ENCODE measurements at regions not wholly inside any gene's neighbourhood (a gene's known extent, or its start where the extent isn't known, plus 50 kb on each side); places are given as distances from the start of the nearest gene placed in this dataset.

DNA sequence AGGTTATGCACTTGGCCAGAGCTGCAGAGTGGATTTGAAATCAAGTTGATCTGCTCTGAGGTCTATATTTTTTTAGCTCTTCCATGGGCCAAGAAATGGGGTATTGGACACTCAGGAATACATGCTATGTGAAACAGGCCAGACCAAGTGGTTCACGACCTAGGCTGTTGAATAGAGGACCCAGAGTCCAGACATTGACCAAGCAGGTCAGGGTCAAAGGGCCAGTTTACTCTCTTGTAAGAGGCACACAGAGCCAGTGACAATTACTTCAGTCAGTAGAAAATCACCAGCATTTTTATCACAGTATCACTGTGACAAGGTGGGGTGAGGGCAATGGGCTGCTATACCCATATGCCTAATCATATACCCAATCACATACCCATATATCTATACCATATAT, 320.6 kb upstream of the RORA start:
- Histone ChIP-seq H3K36me3 (replicated peaks; ENCODE audit: low read depth, low read length) (no peaks in the 10 kb centered on the region), H2AFZ (ENCODE audit: low read depth, low read length) (no peak overlapping the region), H3K9ac (ENCODE audit: low read length) (no peak overlapping the region), H3K27ac (ENCODE audit: low read length) (no peak overlapping the region), H3K27me3 (ENCODE audit: low read depth, low read length) (no peaks in the 10 kb centered on the region; the same call in 1 of the 2 replicates), H4K20me1 (ENCODE audit: insufficient read depth, low read length) (no peaks in the 10 kb centered on the region), H3K9me3 (ENCODE audit: insufficient read depth, low read length) (no peaks in the 10 kb centered on the region), H3K4me3 (ENCODE audit: low read length) (no peak overlapping the region), H3K4me1 (ENCODE audit: low read length) (no peaks in the 10 kb centered on the region), H3K79me2 (ENCODE audit: low read length) (no peaks in the 10 kb centered on the region), H3K4me2 (ENCODE audit: low read length) (no peak overlapping the region)
- TF ChIP-seq, protein P1, sequence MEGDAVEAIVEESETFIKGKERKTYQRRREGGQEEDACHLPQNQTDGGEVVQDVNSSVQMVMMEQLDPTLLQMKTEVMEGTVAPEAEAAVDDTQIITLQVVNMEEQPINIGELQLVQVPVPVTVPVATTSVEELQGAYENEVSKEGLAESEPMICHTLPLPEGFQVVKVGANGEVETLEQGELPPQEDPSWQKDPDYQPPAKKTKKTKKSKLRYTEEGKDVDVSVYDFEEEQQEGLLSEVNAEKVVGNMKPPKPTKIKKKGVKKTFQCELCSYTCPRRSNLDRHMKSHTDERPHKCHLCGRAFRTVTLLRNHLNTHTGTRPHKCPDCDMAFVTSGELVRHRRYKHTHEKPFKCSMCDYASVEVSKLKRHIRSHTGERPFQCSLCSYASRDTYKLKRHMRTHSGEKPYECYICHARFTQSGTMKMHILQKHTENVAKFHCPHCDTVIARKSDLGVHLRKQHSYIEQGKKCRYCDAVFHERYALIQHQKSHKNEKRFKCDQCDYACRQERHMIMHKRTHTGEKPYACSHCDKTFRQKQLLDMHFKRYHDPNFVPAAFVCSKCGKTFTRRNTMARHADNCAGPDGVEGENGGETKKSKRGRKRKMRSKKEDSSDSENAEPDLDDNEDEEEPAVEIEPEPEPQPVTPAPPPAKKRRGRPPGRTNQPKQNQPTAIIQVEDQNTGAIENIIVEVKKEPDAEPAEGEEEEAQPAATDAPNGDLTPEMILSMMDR (IDR thresholded peaks at IDR 0.05; ENCODE audit: low read depth, low read length) = no peak
- no peak for TF ChIP-seq EZH2phosphoT487 (IDR thresholded peaks at IDR 0.05; ENCODE audit: low read depth)

DNA sequence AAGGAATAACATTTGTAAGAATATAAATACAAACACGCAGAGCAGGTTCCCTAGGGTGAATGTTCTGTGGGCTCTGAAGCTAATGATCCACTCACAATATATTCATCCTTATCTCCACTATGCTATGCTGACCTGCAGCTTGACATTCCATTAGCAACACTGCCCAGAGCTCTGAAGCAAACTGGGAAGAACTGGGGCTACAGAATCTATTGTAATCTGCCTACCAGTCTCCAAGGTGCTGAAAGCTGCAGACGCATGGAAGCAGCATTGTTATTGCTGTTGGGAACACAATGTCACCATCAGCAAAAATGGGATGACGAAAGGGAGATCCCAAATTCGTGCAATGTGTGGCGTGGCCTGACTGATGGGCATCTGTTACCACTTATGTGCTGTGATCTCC, 316.7 kb upstream of the RORA start:
- Histone ChIP-seq H3K9me3 (ENCODE audit: insufficient read depth, low read length) (no peaks in the 10 kb centered on the region), H4K20me1 (ENCODE audit: insufficient read depth, low read length) (no peaks in the 10 kb centered on the region), H3K36me3 (replicated peaks; ENCODE audit: low read depth, low read length) (no peaks in the 10 kb centered on the region), H3K4me3 (ENCODE audit: low read length) (no peak overlapping the region), H3K79me2 (ENCODE audit: low read length) (no peaks in the 10 kb centered on the region), H3K4me2 (ENCODE audit: low read length) (no peak overlapping the region), H3K27me3 (ENCODE audit: low read depth, low read length) (no peaks in the 10 kb centered on the region), H3K27ac (ENCODE audit: low read length) (no peak overlapping the region), H3K4me1 (ENCODE audit: low read length) (no peaks in the 10 kb centered on the region), H3K9ac (ENCODE audit: low read length) (no peak overlapping the region), H2AFZ (ENCODE audit: low read depth, low read length) (no peak overlapping the region)
- TF ChIP-seq, protein P1 (IDR thresholded peaks at IDR 0.05; ENCODE audit: low read depth, low read length) = no peak
- TF ChIP-seq EZH2phosphoT487 (IDR thresholded peaks at IDR 0.05; ENCODE audit: low read depth) = no peak

DNA sequence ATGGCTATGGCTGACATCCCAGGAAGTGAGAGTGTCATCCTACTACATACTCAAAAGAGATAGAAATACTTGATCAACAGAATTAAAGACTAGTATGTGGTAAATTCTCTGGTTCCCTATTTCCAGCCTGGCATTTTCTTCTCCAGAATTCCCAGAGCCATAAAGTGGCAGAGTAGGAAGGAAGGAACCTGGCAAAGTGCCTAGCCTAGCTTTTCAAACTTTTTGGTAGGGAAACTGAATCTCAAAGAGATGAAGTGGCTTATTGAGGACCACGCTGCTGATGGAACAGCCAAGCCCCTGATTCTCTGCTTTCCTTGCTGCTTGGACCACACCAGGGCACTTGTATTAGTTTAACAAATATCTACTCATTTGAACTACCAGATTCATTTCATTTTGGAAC, 312.4 kb upstream of the RORA start:
- no peaks in the 10 kb centered on the region for H3K79me2 ChIP-seq (ENCODE audit: low read length)
- no peak overlapping the region for H3K4me3 ChIP-seq (ENCODE audit: low read length)
- no peak overlapping the region for H3K4me2 ChIP-seq (ENCODE audit: low read length)
- H3K9ac ChIP-seq (ENCODE audit: low read length) = no peak overlapping the region
- no peaks in the 10 kb centered on the region for H3K9me3 ChIP-seq (ENCODE audit: insufficient read depth, low read length)
- H3K36me3 ChIP-seq (replicated peaks; ENCODE audit: low read depth, low read length) = no peaks in the 10 kb centered on the region
- no peaks in the 10 kb centered on the region for H3K4me1 ChIP-seq (ENCODE audit: low read length)
- no peaks in the 10 kb centered on the region for H4K20me1 ChIP-seq (ENCODE audit: insufficient read depth, low read length)
- TF ChIP-seq EZH2phosphoT487 (IDR thresholded peaks at IDR 0.05; ENCODE audit: low read depth) = no peak
- TF ChIP-seq, protein P1 (IDR thresholded peaks at IDR 0.05; ENCODE audit: low read depth, low read length) = no peak
- H3K27ac ChIP-seq (ENCODE audit: low read length) = no peak overlapping the region
- H3K27me3 ChIP-seq (ENCODE audit: low read depth, low read length) = peaks cover 10% of the 10 kb centered on the region
- no peak overlapping the region for H2AFZ ChIP-seq (ENCODE audit: low read depth, low read length)

DNA sequence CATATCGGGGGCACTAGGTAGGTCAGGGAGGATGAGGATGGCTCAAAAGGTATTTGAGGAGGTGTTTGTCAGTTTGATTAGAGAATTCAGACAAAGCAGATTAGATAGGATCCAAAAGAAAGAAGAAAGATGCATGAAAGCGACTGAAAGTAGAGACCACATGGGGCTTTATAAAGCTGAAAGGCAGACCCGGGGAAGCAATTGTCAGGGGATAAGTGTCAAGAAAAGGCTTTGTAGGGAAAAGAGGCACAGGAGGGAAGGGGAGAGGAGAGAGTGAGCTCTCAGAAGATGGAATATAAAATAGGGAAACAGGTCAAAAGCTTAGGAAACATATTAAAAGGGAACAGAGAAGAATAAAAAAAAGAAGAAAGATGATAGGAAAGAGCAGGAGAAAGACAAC, 308.2 kb upstream of the RORA start:
- H4K20me1 ChIP-seq (ENCODE audit: insufficient read depth, low read length) = no peaks in the 10 kb centered on the region
- H3K27me3 ChIP-seq (ENCODE audit: low read depth, low read length) = peaks cover 10% of the 10 kb centered on the region
- H3K27ac ChIP-seq (ENCODE audit: low read length) = no peak overlapping the region
- no peaks in the 10 kb centered on the region for H3K36me3 ChIP-seq (replicated peaks; ENCODE audit: low read depth, low read length)
- H3K9me3 ChIP-seq (ENCODE audit: insufficient read depth, low read length) = no peaks in the 10 kb centered on the region
- TF ChIP-seq, protein P1 (IDR thresholded peaks at IDR 0.05; ENCODE audit: low read depth, low read length) = no peak
- no peak for TF ChIP-seq EZH2phosphoT487 (IDR thresholded peaks at IDR 0.05; ENCODE audit: low read depth)
- no peak overlapping the region for H2AFZ ChIP-seq (ENCODE audit: low read depth, low read length)
- no peak overlapping the region for H3K9ac ChIP-seq (ENCODE audit: low read length)
- no peak overlapping the region for H3K4me3 ChIP-seq (ENCODE audit: low read length)
- H3K4me1 ChIP-seq (ENCODE audit: low read length) = no peaks in the 10 kb centered on the region
- H3K4me2 ChIP-seq (ENCODE audit: low read length) = no peak overlapping the region
- H3K79me2 ChIP-seq (ENCODE audit: low read length) = no peaks in the 10 kb centered on the region

All from OCI-LY3 (cell line).